Mesothelial cell of epicardium (in vitro differentiated cells): ENCODE measurements at regions not wholly inside any gene's neighbourhood (a gene's known extent, or its start where the extent isn't known, plus 50 kb on each side); places are given as distances from the start of the nearest gene placed in this dataset.
"Not testable (repeated sequence)": the region's sequence is repeated elsewhere in the genome, so short reads cannot be mapped to it uniquely, and the experiment has no call there.

ENCODE experiments used
- DNase-seq, 2 experiments: peaks; one replicate each; pipeline ENCODE4 v3.0.0; 2021; ENCODE audit warnings: low spot score in 2 of 2; ENCODE audit not compliant: unreplicated experiment in 2 of 2
- H3K27ac Mint-ChIP-seq: 2 replicates; pipeline ENCODE4 v1.8.0; 2021; ENCODE audit warnings: mixed read lengths
- H3K27me3 Mint-ChIP-seq: 2 replicates; pipeline ENCODE4 v1.8.0; 2021; ENCODE audit warnings: low read depth, mixed read lengths
- H3K36me3 Mint-ChIP-seq: 2 replicates; pipeline ENCODE4 v1.8.0; 2021; ENCODE audit warnings: mixed read lengths
- H3K4me1 Mint-ChIP-seq: 2 replicates; pipeline ENCODE4 v1.8.0; 2021; ENCODE audit warnings: mixed read lengths
- H3K4me3 Mint-ChIP-seq: 2 replicates; pipeline ENCODE4 v1.8.0; 2021; ENCODE audit warnings: mild to moderate bottlenecking, moderate library complexity, mixed read lengths
- H3K9me3 Mint-ChIP-seq: 2 replicates; pipeline ENCODE4 v1.8.0; 2021; ENCODE audit warnings: mixed read lengths
- TF ChIP-seq, protein P1 (sequence below): fragments of 200-600 bp; sonication (generic); IDR thresholded peaks from one replicate; pipeline ENCODE4 v1.5.0; 2021; ENCODE audit warnings: antibody characterized with exemption; ENCODE audit not compliant: unreplicated experiment

DNA sequence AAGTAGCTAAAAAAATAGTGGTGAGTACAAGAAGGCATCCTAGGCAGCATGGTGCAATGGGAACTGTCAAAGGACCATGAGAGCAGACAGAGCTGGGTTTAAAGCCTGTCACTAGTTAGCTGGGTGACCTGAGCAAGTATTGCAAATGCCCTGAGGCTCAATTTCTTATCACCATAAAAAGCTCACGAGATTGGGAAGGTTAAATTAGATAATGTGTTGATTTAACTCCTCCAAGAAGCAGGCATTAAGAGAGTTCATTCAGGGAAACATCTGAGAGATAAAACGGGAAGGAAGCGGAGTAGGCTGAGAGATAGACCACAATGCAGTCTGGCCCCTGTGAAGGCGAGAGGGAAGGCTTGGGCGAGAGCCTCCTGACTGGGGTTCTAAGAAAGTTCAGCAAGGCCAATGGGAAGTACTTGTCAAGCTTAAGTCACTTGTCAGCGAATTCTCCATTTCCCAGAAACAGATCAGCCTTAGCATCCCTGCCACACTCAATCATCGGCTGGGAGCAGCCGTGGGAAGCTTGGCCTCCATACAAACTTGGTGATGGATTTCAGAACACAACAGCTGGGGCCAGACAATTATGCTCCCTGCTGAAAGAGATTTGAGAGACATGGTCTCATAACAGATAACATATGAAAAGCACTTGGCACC, 105.5 kb downstream of the POU4F1 start:
- TF ChIP-seq, protein P1, sequence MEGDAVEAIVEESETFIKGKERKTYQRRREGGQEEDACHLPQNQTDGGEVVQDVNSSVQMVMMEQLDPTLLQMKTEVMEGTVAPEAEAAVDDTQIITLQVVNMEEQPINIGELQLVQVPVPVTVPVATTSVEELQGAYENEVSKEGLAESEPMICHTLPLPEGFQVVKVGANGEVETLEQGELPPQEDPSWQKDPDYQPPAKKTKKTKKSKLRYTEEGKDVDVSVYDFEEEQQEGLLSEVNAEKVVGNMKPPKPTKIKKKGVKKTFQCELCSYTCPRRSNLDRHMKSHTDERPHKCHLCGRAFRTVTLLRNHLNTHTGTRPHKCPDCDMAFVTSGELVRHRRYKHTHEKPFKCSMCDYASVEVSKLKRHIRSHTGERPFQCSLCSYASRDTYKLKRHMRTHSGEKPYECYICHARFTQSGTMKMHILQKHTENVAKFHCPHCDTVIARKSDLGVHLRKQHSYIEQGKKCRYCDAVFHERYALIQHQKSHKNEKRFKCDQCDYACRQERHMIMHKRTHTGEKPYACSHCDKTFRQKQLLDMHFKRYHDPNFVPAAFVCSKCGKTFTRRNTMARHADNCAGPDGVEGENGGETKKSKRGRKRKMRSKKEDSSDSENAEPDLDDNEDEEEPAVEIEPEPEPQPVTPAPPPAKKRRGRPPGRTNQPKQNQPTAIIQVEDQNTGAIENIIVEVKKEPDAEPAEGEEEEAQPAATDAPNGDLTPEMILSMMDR: no peak
- DNase-seq: no peak
- H3K27ac Mint-ChIP-seq: no peak overlapping the region

DNA sequence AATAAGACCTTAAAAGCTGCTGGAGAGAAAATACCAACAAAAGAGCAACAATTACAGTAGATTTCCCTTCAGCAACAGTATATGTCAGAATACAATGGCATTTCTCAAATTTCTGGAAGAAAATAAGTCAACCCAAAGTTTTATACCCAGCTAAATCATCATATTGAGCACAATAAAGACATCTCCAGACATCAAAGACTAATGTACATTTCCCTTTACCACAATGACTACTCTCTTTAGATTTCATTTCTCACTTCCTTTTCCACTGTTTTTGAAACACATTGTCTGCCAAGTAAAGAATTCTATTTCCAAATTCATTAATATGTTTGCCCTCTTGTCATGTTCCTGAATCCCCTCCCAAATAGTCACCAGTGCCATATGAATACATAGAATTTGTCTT, 111.4 kb downstream of the POU4F1 start:
- Mint-ChIP-seq H3K4me3 (no peak overlapping the region), H3K27me3 (peaks cover 9% of the 10 kb centered on the region), H3K27ac (no peak overlapping the region), H3K4me1 (no peaks in the 10 kb centered on the region), H3K36me3 (no peaks in the 10 kb centered on the region), H3K9me3 (peaks cover 16% of the 10 kb centered on the region)
- TF ChIP-seq, protein P1: no peak
- DNase-seq: no peak

More for the DNA sequence above, 105.5 kb downstream of the POU4F1 start:
- Mint-ChIP-seq H3K4me3 (no peak overlapping the region), H3K9me3 (peaks cover 4% of the 10 kb centered on the region), H3K27me3 (peaks cover 11% of the 10 kb centered on the region), H3K4me1 (no peaks in the 10 kb centered on the region), H3K36me3 (no peaks in the 10 kb centered on the region)

DNA sequence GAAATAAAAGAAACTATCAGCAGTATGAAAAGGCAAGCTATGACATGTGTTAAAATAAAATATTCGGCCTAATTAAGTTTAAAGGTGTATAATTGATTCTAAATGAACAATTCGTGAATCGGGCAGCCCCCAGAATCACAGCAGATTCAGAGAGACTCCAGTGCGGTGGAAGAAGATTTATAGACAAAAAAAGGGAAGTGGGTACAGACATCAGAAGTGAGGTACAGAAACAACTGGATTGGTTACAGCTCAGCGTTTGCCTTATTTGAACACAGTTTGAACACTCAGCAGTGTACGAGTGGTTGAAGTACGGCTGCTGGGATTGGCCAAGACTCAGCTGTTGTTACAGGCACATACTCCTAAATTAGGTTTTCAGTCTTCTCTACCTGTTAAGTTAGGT, 113.1 kb downstream of the POU4F1 start:
- DNase-seq, H3K4me3 Mint-ChIP-seq, H3K27me3 Mint-ChIP-seq, H3K27ac Mint-ChIP-seq, H3K4me1 Mint-ChIP-seq, H3K36me3 Mint-ChIP-seq: not testable (repeated sequence)
- peaks cover 16% of the 10 kb centered on the region for H3K9me3 Mint-ChIP-seq

DNA sequence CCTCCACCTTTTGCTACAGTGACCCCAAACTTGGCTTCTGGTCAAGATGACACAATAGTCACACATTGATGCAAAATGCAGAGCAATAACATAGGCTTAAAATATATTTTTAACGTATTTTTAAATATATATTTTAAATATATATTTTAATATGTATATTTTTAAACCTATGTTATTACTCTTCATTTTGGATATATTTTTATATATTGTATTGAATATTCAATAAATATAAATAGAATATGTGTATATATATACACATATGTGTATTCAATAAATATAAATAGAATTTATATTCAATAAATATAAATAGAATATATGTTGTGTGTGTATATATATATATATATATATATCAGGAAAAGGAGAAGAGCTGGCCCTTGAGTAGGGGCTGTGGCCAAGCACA, 115.6 kb downstream of the POU4F1 start:
- Mint-ChIP-seq H3K4me1 (no peaks in the 10 kb centered on the region), H3K36me3 (no peaks in the 10 kb centered on the region), H3K9me3 (peaks cover 14% of the 10 kb centered on the region), H3K27me3 (peaks cover 8% of the 10 kb centered on the region), H3K4me3 (no peak overlapping the region), H3K27ac (no peak overlapping the region)
- TF ChIP-seq, protein P1: no peak
- DNase-seq: no peak

DNA sequence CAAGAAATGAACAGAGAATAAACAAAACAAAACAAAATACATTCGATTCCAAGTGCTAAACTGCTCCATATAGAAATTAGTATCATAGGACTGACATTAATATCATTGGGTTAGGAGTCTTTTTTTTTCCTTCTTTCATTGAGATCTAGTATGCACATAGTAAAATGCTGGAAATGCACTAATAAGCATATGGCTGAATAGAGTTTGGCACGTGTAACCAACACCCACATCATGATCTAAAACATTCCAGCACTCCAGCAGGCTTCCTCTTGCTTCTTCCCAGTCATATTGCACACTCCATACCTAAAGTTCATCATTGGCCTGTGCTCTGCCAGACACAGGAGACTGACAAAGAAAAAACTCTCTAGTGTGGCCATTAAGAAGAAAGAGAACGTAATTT, 117.5 kb downstream of the POU4F1 start:
- TF ChIP-seq, protein P1: no peak
- no peaks in the 10 kb centered on the region for H3K36me3 Mint-ChIP-seq

DNA sequence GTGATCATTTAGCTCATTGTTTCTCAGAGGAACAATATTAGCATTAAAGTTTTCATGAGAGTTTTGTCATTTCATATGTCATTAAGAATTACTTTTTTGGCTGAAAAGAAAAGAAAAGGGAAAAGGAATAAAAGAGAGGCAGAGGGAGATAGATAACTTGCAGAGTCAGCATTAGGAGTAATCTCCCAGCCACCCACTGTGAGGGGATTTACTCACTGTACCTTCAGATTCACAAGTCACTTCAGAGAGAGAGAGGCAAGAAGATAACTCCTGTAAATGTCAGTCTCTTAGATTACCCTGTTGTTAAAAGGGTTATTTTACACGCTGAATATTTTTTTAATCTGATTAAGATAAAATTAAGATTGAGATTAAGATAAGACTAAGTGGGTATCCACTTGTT, 125.2 kb downstream of the POU4F1 start:
- H3K27ac Mint-ChIP-seq: no peak overlapping the region
- peaks cover 7% of the 10 kb centered on the region for H3K27me3 Mint-ChIP-seq
- H3K4me3 Mint-ChIP-seq: no peak overlapping the region
- no peak for DNase-seq
- no peaks in the 10 kb centered on the region for H3K36me3 Mint-ChIP-seq
- H3K4me1 Mint-ChIP-seq: no peaks in the 10 kb centered on the region
- H3K9me3 Mint-ChIP-seq: no peaks in the 10 kb centered on the region
- TF ChIP-seq, protein P1: no peak

More for the DNA sequence above, 117.5 kb downstream of the POU4F1 start:
- H3K4me1 Mint-ChIP-seq: no peaks in the 10 kb centered on the region
- H3K27me3 Mint-ChIP-seq: peaks cover 15% of the 10 kb centered on the region
- H3K27ac Mint-ChIP-seq: no peak overlapping the region
- H3K9me3 Mint-ChIP-seq: peaks cover 3% of the 10 kb centered on the region
- H3K4me3 Mint-ChIP-seq: no peak overlapping the region
- no peak for DNase-seq
